ENCODE measurements at regions not wholly inside any gene's neighbourhood (a gene's known extent, or its start where the extent isn't known, plus 50 kb on each side); places are given as distances from the start of the nearest gene placed in this dataset.

GRCh38 chr6:60679175-60679574, 1606.8 kb downstream of the KHDRBS2 start:
- TF ChIP-seq, protein P1, sequence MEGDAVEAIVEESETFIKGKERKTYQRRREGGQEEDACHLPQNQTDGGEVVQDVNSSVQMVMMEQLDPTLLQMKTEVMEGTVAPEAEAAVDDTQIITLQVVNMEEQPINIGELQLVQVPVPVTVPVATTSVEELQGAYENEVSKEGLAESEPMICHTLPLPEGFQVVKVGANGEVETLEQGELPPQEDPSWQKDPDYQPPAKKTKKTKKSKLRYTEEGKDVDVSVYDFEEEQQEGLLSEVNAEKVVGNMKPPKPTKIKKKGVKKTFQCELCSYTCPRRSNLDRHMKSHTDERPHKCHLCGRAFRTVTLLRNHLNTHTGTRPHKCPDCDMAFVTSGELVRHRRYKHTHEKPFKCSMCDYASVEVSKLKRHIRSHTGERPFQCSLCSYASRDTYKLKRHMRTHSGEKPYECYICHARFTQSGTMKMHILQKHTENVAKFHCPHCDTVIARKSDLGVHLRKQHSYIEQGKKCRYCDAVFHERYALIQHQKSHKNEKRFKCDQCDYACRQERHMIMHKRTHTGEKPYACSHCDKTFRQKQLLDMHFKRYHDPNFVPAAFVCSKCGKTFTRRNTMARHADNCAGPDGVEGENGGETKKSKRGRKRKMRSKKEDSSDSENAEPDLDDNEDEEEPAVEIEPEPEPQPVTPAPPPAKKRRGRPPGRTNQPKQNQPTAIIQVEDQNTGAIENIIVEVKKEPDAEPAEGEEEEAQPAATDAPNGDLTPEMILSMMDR (conservative IDR thresholded peaks at IDR 0.05), result no peak
- no peak for TF ChIP-seq ZFX (IDR thresholded peaks at IDR 0.05)
